Stimulated activated naive B cell treated with anti-CD40 and anti-IgM and Interleukin-4, amounts not matched to agents 10 μg/mL and 1 μg/mL and 100 μg/mL, for 72 hours (primary cell): ENCODE measurements at regions not wholly inside any gene's neighbourhood (a gene's known extent, or its start where the extent isn't known, plus 50 kb on each side); places are given as distances from the start of the nearest gene placed in this dataset.

ENCODE experiments used
- ATAC-seq, 2 donors: fragments of 150-1000 bp; cut with Tn5 transposase; replicated peaks; 2 replicates each; pipeline ENCODE4 v1.10.0; 2021; ENCODE audit warnings: moderate library complexity in 1 of 2
- DNase-seq: peaks from one replicate; pipeline ENCODE4 v3.0.0; 2021
- H3K27ac Mint-ChIP-seq: one replicate; pipeline ENCODE4 v1.8.0; 2022; ENCODE audit warnings: mild to moderate bottlenecking, mixed read lengths
- H3K27me3 Mint-ChIP-seq, 2 donors: one replicate each; pipeline ENCODE4 v1.8.0; 2022; ENCODE audit warnings: mixed read lengths in 2 of 2
- H3K36me3 Mint-ChIP-seq, 2 donors: one replicate each; pipeline ENCODE4 v1.8.0; 2022; ENCODE audit warnings: mixed read lengths in 2 of 2, mild to moderate bottlenecking in 1 of 2
- H3K4me1 Mint-ChIP-seq, 2 donors: one replicate each; pipeline ENCODE4 v1.8.0; 2022; ENCODE audit warnings: mixed read lengths in 2 of 2, mild to moderate bottlenecking in 1 of 2
- H3K4me3 Mint-ChIP-seq, 2 donors: one replicate each; pipeline ENCODE4 v1.8.0; 2022; ENCODE audit warnings: mild to moderate bottlenecking in 2 of 2, mixed read lengths in 2 of 2, moderate library complexity in 1 of 2
- H3K9me3 Mint-ChIP-seq, 2 donors: one replicate each; pipeline ENCODE4 v1.8.0; 2022; ENCODE audit warnings: mixed read lengths in 2 of 2, mild to moderate bottlenecking in 1 of 2

- no peaks in the 10 kb centered on the region for H3K9me3 Mint-ChIP-seq
- no peak overlapping the region for H3K4me3 Mint-ChIP-seq
- H3K27me3 Mint-ChIP-seq = no peaks in the 10 kb centered on the region
- ATAC-seq = no peak
- DNase-seq = no peak
- no peaks in the 10 kb centered on the region for H3K36me3 Mint-ChIP-seq
- H3K27ac Mint-ChIP-seq = no peak overlapping the region
- H3K4me1 Mint-ChIP-seq = no peaks in the 10 kb centered on the region
Observed at GRCh38 chr3:104960579-104960978, 406.1 kb upstream of the ALCAM start.

DNA sequence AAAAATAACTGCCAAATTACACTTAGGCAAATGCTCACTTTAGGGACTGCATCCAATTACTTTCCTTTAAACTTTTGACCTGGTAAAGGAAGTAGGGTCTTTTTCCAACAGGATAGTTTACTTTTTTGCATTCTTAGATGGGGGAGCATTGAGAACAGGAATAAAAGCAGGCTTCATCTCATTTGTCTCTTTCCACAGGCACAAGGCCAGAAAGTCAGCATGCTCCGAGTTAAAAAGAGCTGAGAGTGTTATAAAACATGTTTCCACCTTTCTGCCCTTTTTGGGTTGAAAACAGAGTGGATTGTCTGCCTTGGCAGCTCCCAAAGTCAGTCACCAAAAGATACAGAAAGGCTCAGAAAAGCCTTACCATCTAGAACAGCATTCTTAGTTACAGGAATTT is 404.9 kb upstream of the ALCAM start:
- H3K27me3 Mint-ChIP-seq = no peaks in the 10 kb centered on the region
- H3K27ac Mint-ChIP-seq = no peak overlapping the region
- H3K9me3 Mint-ChIP-seq = no peaks in the 10 kb centered on the region
- ATAC-seq (no peak), DNase-seq (no peak)
- H3K4me3 Mint-ChIP-seq = no peak overlapping the region
- no peaks in the 10 kb centered on the region for H3K36me3 Mint-ChIP-seq
- H3K4me1 Mint-ChIP-seq = no peaks in the 10 kb centered on the region

GRCh38 chr3:104974316-104974715 is 392.4 kb upstream of the ALCAM start:
- Mint-ChIP-seq H3K4me1 (peaks cover 2 to 4% of the 10 kb centered on the region in 2 donors), H3K36me3 (no peaks in the 10 kb centered on the region), H3K27me3 (no peaks in the 10 kb centered on the region), H3K9me3 (peaks cover 2 to 6% of the 10 kb centered on the region in 2 donors), H3K27ac (no peak overlapping the region), H3K4me3 (no peak overlapping the region)
- DNase-seq (no peak), ATAC-seq (no peak)

DNA sequence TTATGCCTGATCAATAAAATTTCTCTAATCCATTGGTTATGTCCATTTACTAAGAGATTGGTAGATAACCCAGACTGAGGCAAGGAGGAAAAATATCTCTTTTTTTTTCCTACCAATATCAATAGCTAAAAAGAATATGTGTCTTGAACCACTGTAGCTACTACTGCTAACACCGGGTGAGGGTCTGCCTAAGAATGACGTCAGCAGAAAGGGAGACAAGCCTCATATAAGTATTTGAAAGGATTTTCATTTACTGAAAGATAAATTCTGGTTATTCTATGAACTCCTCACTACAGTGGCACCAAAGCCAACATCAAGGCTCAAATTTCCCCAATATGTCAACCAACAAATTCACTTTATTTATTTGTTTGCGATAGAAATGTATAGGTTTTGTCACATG is 389.0 kb upstream of the ALCAM start:
- peaks cover 2 to 4% of the 10 kb centered on the region in 2 donors for H3K4me1 Mint-ChIP-seq
- H3K9me3 Mint-ChIP-seq = peaks cover 0 to 6% of the 10 kb centered on the region in 2 donors
- no peak overlapping the region for H3K4me3 Mint-ChIP-seq
- ATAC-seq (no peak), DNase-seq (no peak)
- H3K27me3 Mint-ChIP-seq = no peaks in the 10 kb centered on the region
- H3K27ac Mint-ChIP-seq = no peak overlapping the region
- H3K36me3 Mint-ChIP-seq = no peaks in the 10 kb centered on the region

GRCh38 chr3:104982130-104982529 is 384.6 kb upstream of the ALCAM start:
- DNase-seq (no peak), ATAC-seq (no peak)
- Mint-ChIP-seq H3K27me3 (no peaks in the 10 kb centered on the region), H3K4me3 (no peak overlapping the region), H3K4me1 (no peaks in the 10 kb centered on the region), H3K36me3 (no peaks in the 10 kb centered on the region), H3K9me3 (no peaks in the 10 kb centered on the region), H3K27ac (no peak overlapping the region)

DNA sequence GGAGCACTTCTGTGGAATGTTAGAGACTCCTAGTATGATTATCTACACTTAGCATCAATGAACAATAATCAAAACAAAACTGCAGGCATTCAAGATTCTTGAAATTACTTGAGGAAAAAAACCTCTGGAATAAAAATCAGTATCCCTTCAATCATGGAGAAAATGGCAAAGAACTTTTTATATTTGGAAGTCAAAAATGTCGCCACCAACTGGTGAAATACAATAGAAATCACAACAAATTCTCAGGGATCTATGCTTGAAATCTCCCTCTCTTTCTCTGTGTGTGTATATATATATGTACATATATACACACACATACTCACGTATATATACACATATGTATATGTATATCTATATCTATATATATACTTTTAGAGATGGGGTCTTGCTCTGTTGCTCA is 378.9 kb upstream of the ALCAM start:
- no peak for DNase-seq
- no peak overlapping the region for H3K27ac Mint-ChIP-seq
- no peaks in the 10 kb centered on the region for H3K4me1 Mint-ChIP-seq
- H3K27me3 Mint-ChIP-seq = no peaks in the 10 kb centered on the region
- H3K9me3 Mint-ChIP-seq = no peaks in the 10 kb centered on the region
- ATAC-seq = no peak
- H3K4me3 Mint-ChIP-seq = no peak overlapping the region
- H3K36me3 Mint-ChIP-seq = no peaks in the 10 kb centered on the region

GRCh38 chr3:104988496-104988895 is 378.2 kb upstream of the ALCAM start:
- Mint-ChIP-seq H3K27me3 (no peaks in the 10 kb centered on the region), H3K4me1 (no peaks in the 10 kb centered on the region), H3K36me3 (no peaks in the 10 kb centered on the region), H3K4me3 (no peak overlapping the region), H3K27ac (no peak overlapping the region), H3K9me3 (no peaks in the 10 kb centered on the region)
- ATAC-seq (no peak), DNase-seq (no peak)

GRCh38 chr3:104989878-104990277 is 376.8 kb upstream of the ALCAM start:
- Mint-ChIP-seq H3K27me3 (no peaks in the 10 kb centered on the region), H3K4me1 (no peaks in the 10 kb centered on the region), H3K27ac (no peak overlapping the region), H3K36me3 (no peaks in the 10 kb centered on the region), H3K4me3 (no peak overlapping the region), H3K9me3 (no peaks in the 10 kb centered on the region)
- no peak for DNase-seq
- ATAC-seq = no peak

- ATAC-seq = no peak
- no peaks in the 10 kb centered on the region for H3K27me3 Mint-ChIP-seq
Observed at GRCh38 chr3:104990758-104991157, 376.0 kb upstream of the ALCAM start.

DNA sequence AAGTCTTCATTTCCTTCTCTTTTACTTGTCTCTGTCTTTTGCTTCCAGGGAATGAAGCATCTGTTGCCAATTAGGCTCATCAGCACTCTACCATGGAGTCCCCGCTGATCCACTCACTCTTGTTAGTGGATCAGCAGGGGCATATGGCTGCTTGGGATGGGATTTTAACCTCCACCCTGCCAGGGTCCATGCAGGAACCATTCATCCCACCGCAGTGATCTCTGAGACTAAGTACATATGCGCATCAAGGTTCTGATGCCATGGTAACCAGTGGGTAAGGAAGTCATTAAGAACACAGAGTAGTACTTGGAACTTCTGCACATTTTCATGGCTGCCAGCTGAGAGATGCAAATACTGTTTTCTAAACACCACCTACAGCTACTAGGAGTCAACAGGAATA is 374.0 kb upstream of the ALCAM start:
- Mint-ChIP-seq H3K27ac (no peak overlapping the region), H3K27me3 (no peaks in the 10 kb centered on the region), H3K9me3 (peaks cover 0 to 1% of the 10 kb centered on the region in 2 donors), H3K4me1 (no peaks in the 10 kb centered on the region), H3K4me3 (no peak overlapping the region), H3K36me3 (no peaks in the 10 kb centered on the region)
- ATAC-seq = no peak
- no peak for DNase-seq

More at GRCh38 chr3:104990758-104991157, 376.0 kb upstream of the ALCAM start:
- DNase-seq = no peak
- Mint-ChIP-seq H3K27ac (no peak overlapping the region), H3K36me3 (no peaks in the 10 kb centered on the region), H3K4me3 (no peak overlapping the region), H3K9me3 (no peaks in the 10 kb centered on the region), H3K4me1 (no peaks in the 10 kb centered on the region)

DNA sequence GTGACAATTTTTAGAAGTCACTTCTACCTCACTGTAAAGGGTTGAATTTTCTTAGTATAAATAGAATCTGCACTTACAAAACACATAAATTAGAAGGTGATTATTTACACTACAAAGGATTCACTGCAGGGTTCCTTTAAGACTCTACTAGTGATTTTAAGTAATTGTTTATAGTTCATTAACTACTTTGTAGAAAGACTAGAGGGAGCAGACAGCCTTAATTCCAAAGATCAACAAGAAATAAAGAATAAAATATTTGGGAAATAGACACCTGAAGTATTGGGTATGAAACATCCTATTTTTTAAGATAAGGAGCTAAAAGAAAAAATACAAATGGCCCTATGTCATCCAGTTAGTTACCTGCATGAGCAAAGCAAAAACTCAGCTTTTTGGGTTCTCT is 360.5 kb upstream of the ALCAM start:
- ATAC-seq = no peak

DNA sequence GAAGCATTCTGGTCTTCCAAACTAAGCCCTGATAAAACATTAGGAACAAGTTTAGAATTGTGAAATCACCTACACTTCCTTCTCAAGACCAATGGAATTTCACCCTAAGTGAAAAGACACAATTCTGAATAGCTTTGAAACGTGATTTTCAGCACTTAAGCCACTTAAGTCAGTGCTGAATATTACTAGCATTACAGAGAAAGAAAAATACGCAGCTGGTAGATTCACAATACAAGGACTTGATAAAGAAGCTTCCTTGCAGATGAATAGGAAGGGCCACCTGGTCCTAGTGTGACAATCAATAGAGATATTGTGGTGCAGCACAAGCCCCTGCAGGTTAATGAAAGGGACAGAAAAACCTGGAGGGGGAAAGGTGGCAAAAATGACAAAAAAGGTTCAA is 353.1 kb upstream of the ALCAM start:
- H3K4me1 Mint-ChIP-seq = no peaks in the 10 kb centered on the region
- H3K27me3 Mint-ChIP-seq = no peaks in the 10 kb centered on the region
- no peaks in the 10 kb centered on the region for H3K36me3 Mint-ChIP-seq
- no peak overlapping the region for H3K27ac Mint-ChIP-seq
- no peak for DNase-seq
- no peak for ATAC-seq
- H3K4me3 Mint-ChIP-seq = no peak overlapping the region
- H3K9me3 Mint-ChIP-seq = peaks cover 4 to 6% of the 10 kb centered on the region in 2 donors

More for the DNA sequence above, 360.5 kb upstream of the ALCAM start:
- H3K4me3 Mint-ChIP-seq = no peak overlapping the region
- no peak for DNase-seq
- H3K4me1 Mint-ChIP-seq = no peaks in the 10 kb centered on the region
- H3K9me3 Mint-ChIP-seq = peaks cover 6 to 7% of the 10 kb centered on the region in 2 donors
- no peaks in the 10 kb centered on the region for H3K27me3 Mint-ChIP-seq
- no peaks in the 10 kb centered on the region for H3K36me3 Mint-ChIP-seq
- no peak overlapping the region for H3K27ac Mint-ChIP-seq

- DNase-seq (no peak), ATAC-seq (no peak)
- no peak overlapping the region for H3K27ac Mint-ChIP-seq
- no peaks in the 10 kb centered on the region for H3K36me3 Mint-ChIP-seq
- no peaks in the 10 kb centered on the region for H3K4me1 Mint-ChIP-seq
- no peak overlapping the region for H3K4me3 Mint-ChIP-seq
- peaks cover under 1% of the 10 kb centered on the region in 2 donors for H3K9me3 Mint-ChIP-seq
- H3K27me3 Mint-ChIP-seq = no peaks in the 10 kb centered on the region
Observed at GRCh38 chr3:105014631-105015030, 352.1 kb upstream of the ALCAM start.

- H3K36me3 Mint-ChIP-seq = no peaks in the 10 kb centered on the region
- ATAC-seq = peak in 1 of 2 donors; percentile 10
Observed at GRCh38 chr3:105022813-105023212, 343.9 kb upstream of the ALCAM start.

GRCh38 chr3:105030211-105030610 is 336.5 kb upstream of the ALCAM start:
- Mint-ChIP-seq H3K4me3 (no peak overlapping the region), H3K36me3 (no peaks in the 10 kb centered on the region), H3K27ac (no peak overlapping the region), H3K4me1 (no peaks in the 10 kb centered on the region), H3K27me3 (no peaks in the 10 kb centered on the region), H3K9me3 (no peaks in the 10 kb centered on the region)
- ATAC-seq (no peak), DNase-seq (no peak)

More at GRCh38 chr3:105022813-105023212, 343.9 kb upstream of the ALCAM start:
- H3K27ac Mint-ChIP-seq = no peak overlapping the region
- no peak overlapping the region for H3K4me3 Mint-ChIP-seq
- no peak for DNase-seq
- H3K9me3 Mint-ChIP-seq = no peaks in the 10 kb centered on the region
- no peaks in the 10 kb centered on the region for H3K4me1 Mint-ChIP-seq
- no peaks in the 10 kb centered on the region for H3K27me3 Mint-ChIP-seq

DNA sequence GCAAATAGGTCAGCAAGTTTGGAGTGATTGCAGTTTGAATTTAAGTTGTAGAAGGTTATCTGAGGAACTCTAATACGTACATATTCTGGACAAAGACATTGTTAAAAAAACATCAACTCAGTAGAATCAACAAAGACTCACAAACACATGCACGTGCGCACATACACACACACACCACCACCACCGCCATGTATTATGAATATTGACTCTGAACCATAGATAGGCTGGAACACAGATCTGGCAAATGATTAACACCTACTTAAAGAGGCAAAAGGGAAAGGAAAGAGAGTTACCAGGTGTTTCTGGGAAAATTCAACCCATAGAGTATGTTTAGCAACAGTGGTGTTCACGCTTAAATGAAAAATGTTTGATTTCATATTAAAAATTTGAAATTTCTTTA is 334.2 kb upstream of the ALCAM start:
- no peaks in the 10 kb centered on the region for H3K4me1 Mint-ChIP-seq
- ATAC-seq (no peak), DNase-seq (no peak)
- H3K9me3 Mint-ChIP-seq = no peaks in the 10 kb centered on the region
- no peak overlapping the region for H3K4me3 Mint-ChIP-seq
- H3K27ac Mint-ChIP-seq = no peak overlapping the region
- H3K36me3 Mint-ChIP-seq = no peaks in the 10 kb centered on the region
- no peaks in the 10 kb centered on the region for H3K27me3 Mint-ChIP-seq
